ENCODE measurements at regions not wholly inside any gene's neighbourhood (a gene's known extent, or its start where the extent isn't known, plus 50 kb on each side); places are given as distances from the start of the nearest gene placed in this dataset.
"Not testable (repeated sequence)": the region's sequence is repeated elsewhere in the genome, so short reads cannot be mapped to it uniquely, and the experiment has no call there.

DNA sequence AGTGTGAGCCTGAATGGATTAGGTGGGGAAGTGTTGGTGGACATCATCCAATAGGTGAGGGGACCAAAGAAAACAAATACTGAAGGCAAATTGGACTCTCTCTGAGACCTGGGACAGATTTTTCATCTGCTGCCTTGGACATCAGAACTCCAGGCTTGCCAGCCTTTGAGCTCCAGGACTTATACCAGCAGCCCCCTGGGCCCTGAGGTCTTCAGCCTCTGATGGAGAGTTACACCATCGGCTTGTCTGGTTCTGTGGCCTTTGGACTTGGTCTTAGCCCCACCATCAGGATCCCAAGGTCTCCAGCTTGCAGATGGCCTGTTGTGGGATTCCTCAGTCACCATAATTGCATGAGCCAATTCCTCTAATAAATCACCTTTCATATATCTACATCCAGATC lies 80.8 kb upstream of the SLC8A3 start:
- DNase-seq (ENCODE audit: low spot score) = no peak

DNA sequence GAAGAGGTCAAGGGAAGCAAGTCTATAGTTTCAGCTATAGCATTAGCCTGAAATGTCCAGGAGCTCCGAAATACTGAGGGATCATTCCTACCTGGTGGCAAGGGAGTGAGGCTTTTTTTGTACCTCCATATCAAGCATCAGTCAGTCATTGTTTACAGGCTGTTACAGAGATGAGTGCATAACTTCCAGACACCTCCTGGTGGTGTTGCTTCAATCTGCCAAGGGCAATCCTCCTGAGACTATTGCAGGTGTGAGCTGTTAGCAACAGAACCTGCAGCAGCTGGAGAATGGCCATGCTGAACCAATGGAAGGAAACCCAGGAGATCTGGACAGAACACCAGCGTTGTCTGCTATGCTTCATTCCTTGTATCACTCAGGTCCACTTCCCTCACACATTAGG lies 80.0 kb upstream of the SLC8A3 start:
- DNase-seq (ENCODE audit: low spot score) = no peak

DNA sequence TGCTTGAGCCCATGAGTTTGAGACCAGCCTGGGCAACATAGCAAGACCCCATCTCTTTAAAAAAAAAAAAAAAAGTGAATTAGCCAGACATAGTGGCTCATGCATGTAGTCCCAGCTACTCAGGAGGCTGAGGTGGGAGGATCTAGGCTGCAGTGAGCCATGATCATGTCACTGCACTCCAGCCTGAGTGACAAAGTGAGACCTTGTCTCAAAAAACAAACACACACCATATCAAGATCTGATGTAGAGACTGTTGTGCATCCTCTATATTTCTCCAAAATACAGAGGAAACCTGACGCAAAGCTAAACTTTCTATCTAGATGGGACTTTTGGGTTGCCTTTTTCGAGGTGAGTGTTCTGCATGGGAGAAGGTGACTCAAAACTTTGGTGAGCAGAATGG lies 77.4 kb upstream of the SLC8A3 start:
- no peak for DNase-seq (ENCODE audit: low spot score)

DNA sequence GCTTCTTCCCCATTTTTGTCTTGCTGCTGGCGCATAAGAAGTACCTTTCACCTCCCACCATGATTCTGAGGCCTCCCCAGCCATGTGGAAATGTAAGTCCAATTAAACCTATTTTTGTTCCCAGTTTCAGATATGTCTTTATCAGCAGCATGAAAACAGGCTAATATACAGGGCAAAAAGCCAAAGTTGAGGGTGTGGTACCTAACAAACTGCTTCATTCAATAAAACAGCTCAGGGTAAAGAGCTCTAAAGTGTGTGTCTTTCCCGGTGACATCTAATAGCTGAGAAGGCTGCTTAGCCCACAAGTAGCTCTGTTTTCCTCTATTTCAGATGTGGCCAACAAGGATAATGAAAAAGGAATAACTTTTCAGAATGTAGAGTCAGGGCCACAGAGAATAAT lies 76.7 kb upstream of the SLC8A3 start:
- DNase-seq (ENCODE audit: low spot score) = no peak

DNA sequence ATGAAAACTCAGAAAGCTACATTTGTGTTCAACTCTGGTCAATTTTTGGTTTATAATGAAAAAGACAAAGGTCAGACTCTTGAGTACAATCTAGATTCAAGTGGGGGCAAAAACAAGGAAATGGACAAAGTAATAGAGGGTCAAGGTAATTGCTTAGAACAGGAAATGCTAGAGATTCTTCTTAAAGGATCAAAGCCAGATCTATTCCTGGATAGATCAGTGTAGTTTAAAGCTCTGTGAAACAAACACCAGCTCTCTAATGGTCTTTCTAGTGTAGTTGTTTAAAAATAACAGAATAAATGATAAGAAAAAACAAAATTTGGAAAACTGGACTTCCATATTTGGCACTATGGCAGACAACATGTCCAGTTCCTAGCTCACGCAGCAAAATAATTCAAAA lies 70.7 kb upstream of the SLC8A3 start:
- no peak for DNase-seq (ENCODE audit: low spot score)

DNA sequence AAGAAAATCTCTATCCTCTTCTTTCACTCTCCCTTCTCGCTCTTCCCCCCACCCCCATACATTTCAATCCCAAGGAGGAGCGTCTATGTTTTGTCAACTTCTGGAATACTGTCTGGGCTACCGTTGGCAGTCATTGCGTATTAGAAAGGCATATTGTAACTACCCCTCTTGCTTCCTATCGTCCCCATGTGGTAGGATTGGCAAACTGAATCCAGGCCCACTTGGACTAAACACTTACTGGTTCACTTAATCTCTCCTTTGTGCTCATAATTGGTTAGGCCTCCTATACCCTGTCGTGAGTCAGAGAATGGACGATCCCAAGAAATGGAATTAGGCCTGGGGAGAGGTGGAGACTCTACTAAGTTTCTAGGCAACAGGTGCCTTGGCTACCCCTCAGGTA lies 68.8 kb upstream of the SLC8A3 start:
- peak; percentile 31 for DNase-seq (ENCODE audit: low spot score)

DNA sequence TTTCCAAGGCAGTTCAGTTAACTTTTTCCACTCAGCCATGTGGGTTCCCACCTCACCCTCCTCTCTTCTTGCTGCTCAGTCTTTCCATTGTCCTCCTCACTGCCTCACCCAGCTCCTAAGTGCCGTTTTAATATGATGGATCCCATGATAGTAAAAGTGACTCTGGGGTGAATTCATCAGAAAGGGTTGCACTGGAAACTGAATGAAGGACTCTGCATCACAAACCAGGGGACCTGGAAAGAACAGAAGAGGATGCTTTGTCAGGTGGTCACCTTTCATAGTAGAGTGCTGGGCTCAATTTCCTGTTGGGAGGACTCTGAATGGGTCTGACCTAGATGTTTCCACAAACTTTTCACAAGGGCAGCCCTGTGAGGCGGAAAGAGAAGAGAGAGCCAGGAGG lies 67.8 kb upstream of the SLC8A3 start:
- no peak for DNase-seq (ENCODE audit: low spot score)

DNA sequence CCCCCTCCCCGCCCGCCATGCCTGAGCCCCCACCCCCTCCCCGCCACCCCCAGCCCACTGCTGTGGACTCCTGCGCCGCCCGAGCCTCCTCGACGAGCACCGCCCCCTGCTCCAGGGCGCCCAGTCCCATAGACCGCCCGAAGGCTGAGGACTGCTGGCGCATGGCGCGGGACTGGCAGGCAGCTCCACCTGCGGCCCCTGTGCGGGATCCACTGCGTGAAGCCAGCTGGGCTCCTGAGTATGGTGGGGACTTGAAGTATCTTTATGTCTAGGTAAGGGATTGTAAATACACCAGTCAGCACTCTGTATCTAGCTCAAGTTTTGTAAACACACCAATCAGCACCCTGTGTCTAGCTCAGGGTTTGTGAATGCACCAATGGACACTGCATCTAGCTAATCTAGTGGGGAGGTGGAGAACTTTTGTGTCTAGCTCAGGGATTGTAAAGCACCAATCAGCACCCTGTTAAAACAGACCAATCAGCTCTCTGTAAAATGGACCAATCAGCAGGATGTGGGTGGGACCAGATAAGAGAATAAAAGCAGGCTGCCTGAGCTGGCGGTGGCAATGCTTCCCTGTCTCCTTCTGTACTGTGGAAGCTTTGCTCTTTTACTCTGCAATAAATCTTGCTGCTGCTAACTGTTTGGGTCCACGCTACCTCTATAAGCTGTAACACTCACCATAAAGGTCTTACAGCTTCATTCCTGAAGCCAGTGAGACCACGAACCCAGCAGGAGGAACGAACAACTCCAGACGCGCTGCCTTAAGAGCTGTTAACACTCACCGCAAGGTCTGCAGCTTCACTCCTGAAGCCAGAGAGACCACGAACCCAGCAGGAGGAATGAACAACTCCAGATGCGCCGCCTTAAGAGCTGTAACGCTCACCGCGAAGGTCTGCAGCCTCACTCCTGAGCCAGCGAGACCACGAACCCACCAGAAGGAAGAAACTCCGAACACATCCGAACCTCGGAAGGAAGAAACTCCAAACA lies 66.6 kb upstream of the SLC8A3 start:
- peak; percentile 51 for DNase-seq (ENCODE audit: low spot score)

DNA sequence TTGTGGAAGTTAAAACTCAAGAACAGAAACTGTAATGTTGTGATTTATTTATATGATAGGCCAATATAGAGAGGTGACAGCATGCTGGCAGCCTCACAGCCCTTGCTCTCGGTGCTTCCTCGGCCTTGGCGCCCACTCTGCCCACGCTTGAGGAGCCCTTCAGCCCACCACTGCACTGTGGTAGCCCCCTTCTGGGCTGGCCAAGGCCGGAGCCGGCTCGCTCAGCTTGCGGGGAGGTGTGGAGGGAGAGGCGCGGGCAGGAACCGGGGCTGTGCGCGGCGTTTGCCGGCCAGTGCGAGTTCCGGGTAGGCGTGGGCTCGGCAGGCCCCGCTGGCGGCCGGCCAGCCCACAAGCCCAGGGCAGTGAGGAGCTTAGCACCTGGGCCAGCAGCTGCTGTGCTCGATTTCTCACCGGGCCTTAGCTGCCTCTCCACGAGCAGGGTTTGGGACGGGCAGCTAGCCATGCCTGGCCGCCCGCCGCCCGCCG lies 65.8 kb upstream of the SLC8A3 start:
- peak; percentile 75 for DNase-seq (ENCODE audit: low spot score)

DNA sequence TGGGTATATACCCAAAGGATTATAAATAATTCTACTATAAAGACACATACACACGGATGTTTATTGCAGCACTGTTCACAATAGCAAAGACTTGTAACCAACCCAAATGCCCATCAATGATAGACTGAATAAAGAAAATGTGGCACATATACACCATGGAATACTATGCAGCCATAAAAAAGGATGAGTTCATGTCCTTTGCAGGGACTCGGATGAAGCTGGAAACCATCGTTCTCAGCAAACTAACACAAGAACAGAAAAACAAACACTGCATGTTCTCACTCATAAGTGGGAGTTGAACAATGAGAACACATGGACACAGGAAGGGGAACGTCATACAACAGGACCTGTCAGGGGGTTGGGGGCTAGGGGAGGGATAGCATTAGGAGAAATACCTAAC lies 64.8 kb upstream of the SLC8A3 start:
- not testable (repeated sequence) for DNase-seq (ENCODE audit: low spot score)

DNA sequence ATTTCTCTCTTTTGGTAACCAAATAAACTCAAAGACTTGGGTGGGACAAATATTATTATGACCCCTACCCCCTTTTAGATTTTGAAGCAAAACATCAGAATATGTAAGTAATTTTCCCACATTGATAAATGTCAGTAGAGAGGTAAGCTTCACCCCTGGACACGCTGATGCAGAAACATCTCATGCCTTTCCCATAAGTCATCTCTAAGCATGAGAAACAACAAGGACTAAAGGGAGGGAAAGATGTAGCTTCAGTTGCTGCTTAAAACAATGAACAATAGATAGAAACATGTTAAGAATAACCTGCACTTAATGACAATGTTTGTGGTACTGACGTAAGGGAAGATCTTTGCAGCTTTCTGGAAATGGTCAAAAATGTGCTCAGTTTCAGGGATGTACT lies 56.3 kb upstream of the SLC8A3 start:
- peak; percentile 11 for DNase-seq (ENCODE audit: low spot score)

DNA sequence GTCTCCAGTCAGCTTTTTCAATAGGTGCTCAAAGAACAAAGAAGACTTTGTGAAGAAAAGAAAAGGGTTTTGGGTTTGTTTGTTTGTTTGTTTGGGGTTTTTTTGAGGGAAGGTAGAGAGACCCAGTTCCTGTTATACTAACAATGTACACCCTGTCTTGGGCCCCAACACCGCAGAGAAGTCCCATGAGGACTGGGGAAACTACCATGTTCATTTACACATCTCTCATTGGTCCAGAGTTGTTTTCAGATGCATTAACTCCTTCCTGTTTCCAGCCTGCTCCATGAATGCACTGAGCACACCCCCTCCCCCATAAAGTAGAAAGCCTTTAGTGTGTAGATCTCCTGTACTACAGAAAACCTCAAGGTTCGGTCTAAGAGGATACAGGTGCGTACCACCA lies 51.1 kb upstream of the SLC8A3 start:
- no peak for DNase-seq (ENCODE audit: low spot score)

DNA sequence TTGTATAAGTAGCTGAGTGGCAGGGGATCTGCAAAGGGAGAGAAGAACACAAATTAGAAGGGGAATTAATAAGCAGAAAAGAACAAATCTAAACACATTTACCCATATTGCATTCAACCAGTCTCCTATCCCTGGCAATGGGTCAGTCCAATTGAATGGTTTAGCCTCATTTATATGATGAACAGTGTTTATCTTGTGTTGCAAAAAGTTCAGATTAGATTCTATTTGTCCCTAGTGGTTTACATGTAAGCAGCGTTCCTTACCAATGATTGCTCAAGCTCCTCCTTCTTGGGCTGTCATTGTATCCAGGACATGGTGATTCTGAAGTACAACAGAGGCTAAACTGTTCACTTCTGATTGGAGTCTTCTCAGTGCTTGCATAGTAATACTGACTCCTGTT lies 49.9 kb upstream of the SLC8A3 start:
- not testable (repeated sequence) for DNase-seq (ENCODE audit: low spot score)
